HEK293 (cell line): ENCODE measurements at regions not wholly inside any gene's neighbourhood (a gene's known extent, or its start where the extent isn't known, plus 50 kb on each side); places are given as distances from the start of the nearest gene placed in this dataset.

Experiments used
- CTCF ChIA-PET: fragments of 350-600 bp; formaldehyde crosslinking; extraction: SDS; loops from one replicate; lab custom pipeline; 2021; ENCODE audit warnings: antibody characterized with exemption; lab: Yijun Ruan, JAX
- POLR2A ChIA-PET: fragments of 300-600 bp; formaldehyde crosslinking; extraction: SDS; loops from one replicate; lab custom pipeline; 2020; ENCODE audit warnings: antibody characterized with exemption, inconsistent platforms; lab: Yijun Ruan, JAX
- H3K27ac ChIP-seq: fragments of 200-500 bp; sonication (Bioruptor generic); 2 replicates; pipeline ENCODE4 v1.5.1; 2014; ENCODE audit warnings: low read depth, low read length, control low read depth, inconsistent platforms; ENCODE audit errors: extremely low read depth
- H3K36me3 ChIP-seq, 2 experiments: fragments of 200-500 bp in 1 of 2; sonication (Bioruptor generic) in 1 of 2; 1 replicate in 1 of 2; 2 replicates in 1 of 2; pipeline ENCODE4 v1.5.1; 2014 to 2017; ENCODE audit warnings: inconsistent platforms in 2 of 2, low read length in 2 of 2; ENCODE audit not compliant: control insufficient read depth in 2 of 2, insufficient read depth in 1 of 2
- H3K4me1 ChIP-seq: fragments of 200-500 bp; sonication (Bioruptor generic); 2 replicates; pipeline ENCODE4 v1.5.1; 2014; ENCODE audit warnings: mild to moderate bottlenecking, low read length, inconsistent platforms; ENCODE audit not compliant: control insufficient read depth, insufficient read depth
- H3K4me3 ChIP-seq: 2 replicates; pipeline ENCODE4 v1.5.1; 2011; ENCODE audit warnings: low read depth, mild to moderate bottlenecking, control low read depth, low read length, moderate library complexity
- H3K9me3 ChIP-seq: fragments of 200-500 bp; sonication (Bioruptor generic); 2 replicates; pipeline ENCODE4 v1.5.1; 2014; ENCODE audit warnings: low read depth, low read length, inconsistent platforms; ENCODE audit not compliant: control insufficient read depth, insufficient read depth
- GLI2 ChIP-seq: fragments of 450-650 bp; formaldehyde crosslinking; IDR thresholded peaks from 2 replicates; pipeline ENCODE4; 2017; ENCODE audit warnings: missing biosample characterization, missing genetic modification characterization, low read depth, borderline replicate concordance
- KLF9 ChIP-seq: fragments of 450-650 bp; formaldehyde crosslinking; IDR thresholded peaks from 2 replicates; pipeline ENCODE4 v1.5.1; 2016; ENCODE audit warnings: missing biosample characterization, missing genetic modification characterization, low read depth
- MZF1 ChIP-seq: fragments of 450-650 bp; formaldehyde crosslinking; IDR thresholded peaks from 2 replicates; pipeline ENCODE4 v1.5.1; 2017; ENCODE audit warnings: missing biosample characterization, missing genetic modification characterization, borderline replicate concordance
- ZBTB1 ChIP-seq: fragments of 450-650 bp; formaldehyde crosslinking; IDR thresholded peaks from 2 replicates; pipeline ENCODE4 v1.5.1; 2016; ENCODE audit warnings: missing biosample characterization, missing genetic modification characterization
- ZFP69B ChIP-seq: fragments of 450-650 bp; formaldehyde crosslinking; IDR thresholded peaks from 2 replicates; pipeline ENCODE4 v1.5.1; 2016; ENCODE audit warnings: missing biosample characterization, missing genetic modification characterization
- ZNF19 ChIP-seq: fragments of 450-650 bp; formaldehyde crosslinking; IDR thresholded peaks from 2 replicates; pipeline ENCODE4; 2016; ENCODE audit warnings: missing biosample characterization, missing genetic modification characterization, low read depth
- ZNF211 ChIP-seq: fragments of 450-650 bp; formaldehyde crosslinking; IDR thresholded peaks from 2 replicates; pipeline ENCODE4 v1.5.1; 2016; ENCODE audit warnings: low read depth, missing biosample characterization, missing genetic modification characterization
- ZNF292 ChIP-seq: fragments of 450-650 bp; formaldehyde crosslinking; IDR thresholded peaks from 2 replicates; pipeline ENCODE4 v1.5.1; 2016; ENCODE audit warnings: low read depth, missing biosample characterization, missing genetic modification characterization, borderline replicate concordance
- ZNF311 ChIP-seq: fragments of 450-650 bp; formaldehyde crosslinking; IDR thresholded peaks from 2 replicates; pipeline ENCODE4 v1.5.1; 2017; ENCODE audit warnings: missing biosample characterization, missing genetic modification characterization, borderline replicate concordance
- ZNF366 ChIP-seq: fragments of 450-650 bp; formaldehyde crosslinking; conservative IDR thresholded peaks from 2 replicates; pipeline ENCODE4 v1.5.1; 2016; ENCODE audit warnings: missing biosample characterization, missing genetic modification characterization
- ZNF404 ChIP-seq: fragments of 450-650 bp; formaldehyde crosslinking; IDR thresholded peaks from 2 replicates; pipeline ENCODE4 v1.5.1; 2017; ENCODE audit warnings: missing biosample characterization, missing genetic modification characterization
- ZNF416 ChIP-seq: fragments of 450-650 bp; formaldehyde crosslinking; IDR thresholded peaks from 2 replicates; pipeline ENCODE4 v1.5.1; 2016; ENCODE audit warnings: missing biosample characterization, missing genetic modification characterization
- ZNF433 ChIP-seq: fragments of 450-650 bp; formaldehyde crosslinking; IDR thresholded peaks from 2 replicates; pipeline ENCODE4 v1.5.1; 2016; ENCODE audit warnings: missing biosample characterization, missing genetic modification characterization, low read depth
- ZNF560 ChIP-seq: fragments of 450-650 bp; formaldehyde crosslinking; IDR thresholded peaks from 2 replicates; pipeline ENCODE4 v1.5.1; 2017; ENCODE audit warnings: missing biosample characterization, missing genetic modification characterization, borderline replicate concordance
- ZNF585B ChIP-seq: fragments of 450-650 bp; formaldehyde crosslinking; IDR thresholded peaks from 2 replicates; pipeline ENCODE4 v1.5.1; 2016; ENCODE audit warnings: missing biosample characterization, missing genetic modification characterization
- ZNF654 ChIP-seq: fragments of 450-650 bp; formaldehyde crosslinking; IDR thresholded peaks from 2 replicates; pipeline ENCODE4 v1.5.1; 2016; ENCODE audit warnings: low read depth, missing biosample characterization, missing genetic modification characterization
- ZNF701 ChIP-seq: fragments of 450-650 bp; formaldehyde crosslinking; IDR thresholded peaks from 2 replicates; pipeline ENCODE4 v1.5.1; 2016; ENCODE audit warnings: missing biosample characterization, missing genetic modification characterization
- ZNF776 ChIP-seq: fragments of 450-650 bp; formaldehyde crosslinking; IDR thresholded peaks from 2 replicates; pipeline ENCODE4 v1.5.0; 2017; ENCODE audit warnings: missing biosample characterization, missing genetic modification characterization, borderline replicate concordance
- ZNF785 ChIP-seq: fragments of 450-650 bp; formaldehyde crosslinking; IDR thresholded peaks from 2 replicates; pipeline ENCODE4 v1.5.1; 2016; ENCODE audit warnings: missing biosample characterization, missing genetic modification characterization
- TF ChIP-seq, protein P1 (sequence below): fragments of 450-650 bp; formaldehyde crosslinking; IDR thresholded peaks from 2 replicates; pipeline ENCODE4 v1.5.1; 2016; ENCODE audit warnings: missing biosample characterization, missing genetic modification characterization
- TF ChIP-seq, protein P2 (sequence below): fragments of 450-650 bp; formaldehyde crosslinking; IDR thresholded peaks from 2 replicates; pipeline ENCODE4 v1.5.1; 2016; ENCODE audit warnings: missing biosample characterization, missing genetic modification characterization
- TF ChIP-seq, protein P3 (sequence below): fragments of 450-650 bp; formaldehyde crosslinking; IDR thresholded peaks from 2 replicates; pipeline ENCODE4 v1.5.1; 2017; ENCODE audit warnings: missing biosample characterization, missing genetic modification characterization
- TF ChIP-seq, protein P4 (sequence below): fragments of 450-650 bp; formaldehyde crosslinking; IDR thresholded peaks from 2 replicates; pipeline ENCODE4 v1.5.1; 2016; ENCODE audit warnings: missing biosample characterization, missing genetic modification characterization
- TF ChIP-seq, protein P5 (sequence below): fragments of 450-650 bp; formaldehyde crosslinking; conservative IDR thresholded peaks from 2 replicates; pipeline ENCODE4 v1.5.1; 2016; ENCODE audit warnings: low read depth, missing biosample characterization, missing genetic modification characterization

DNA sequence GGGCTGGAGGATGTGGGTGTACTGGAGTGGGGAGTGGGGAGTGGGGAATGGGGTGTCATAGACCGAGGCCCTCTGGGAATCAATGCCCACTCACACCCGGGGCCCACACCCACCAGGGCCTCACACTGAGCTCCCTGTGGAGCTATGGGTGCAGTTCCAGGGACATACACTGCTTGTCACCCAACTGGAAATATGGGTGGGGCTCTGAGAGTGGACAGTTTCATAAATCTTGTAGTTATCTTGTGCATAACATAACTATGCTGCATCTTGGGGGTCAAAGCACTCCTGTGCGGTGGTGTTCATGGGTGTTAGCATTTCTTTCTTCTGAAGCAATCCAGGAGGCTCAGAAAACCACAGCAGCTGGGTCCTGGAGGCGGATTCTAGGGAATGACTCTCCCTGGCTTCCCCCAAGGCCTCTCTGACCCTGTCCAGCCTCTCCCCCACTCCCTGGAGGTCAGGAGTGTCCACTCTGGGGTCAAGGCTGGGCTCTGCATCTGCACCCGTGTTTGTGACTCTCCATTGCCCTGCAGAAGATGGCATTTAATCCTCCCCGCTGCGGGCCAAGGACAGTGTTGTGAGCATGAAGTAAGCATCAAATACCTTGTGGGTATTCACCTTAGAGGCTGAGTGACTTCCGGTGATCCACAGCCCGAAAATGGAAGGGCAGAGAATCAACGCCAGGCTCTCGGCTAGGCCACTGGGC is 172.5 kb downstream of the CTTN start (continued):
- no peak for TF ChIP-seq ZNF416 (tag by site-specific recombination)
- TF ChIP-seq ZNF19 (tag by site-specific recombination), result no peak
- no peak for TF ChIP-seq ZBTB1 (tag by site-specific recombination)
- no peak for TF ChIP-seq ZNF785 (tag by site-specific recombination)
- TF ChIP-seq, protein P1, sequence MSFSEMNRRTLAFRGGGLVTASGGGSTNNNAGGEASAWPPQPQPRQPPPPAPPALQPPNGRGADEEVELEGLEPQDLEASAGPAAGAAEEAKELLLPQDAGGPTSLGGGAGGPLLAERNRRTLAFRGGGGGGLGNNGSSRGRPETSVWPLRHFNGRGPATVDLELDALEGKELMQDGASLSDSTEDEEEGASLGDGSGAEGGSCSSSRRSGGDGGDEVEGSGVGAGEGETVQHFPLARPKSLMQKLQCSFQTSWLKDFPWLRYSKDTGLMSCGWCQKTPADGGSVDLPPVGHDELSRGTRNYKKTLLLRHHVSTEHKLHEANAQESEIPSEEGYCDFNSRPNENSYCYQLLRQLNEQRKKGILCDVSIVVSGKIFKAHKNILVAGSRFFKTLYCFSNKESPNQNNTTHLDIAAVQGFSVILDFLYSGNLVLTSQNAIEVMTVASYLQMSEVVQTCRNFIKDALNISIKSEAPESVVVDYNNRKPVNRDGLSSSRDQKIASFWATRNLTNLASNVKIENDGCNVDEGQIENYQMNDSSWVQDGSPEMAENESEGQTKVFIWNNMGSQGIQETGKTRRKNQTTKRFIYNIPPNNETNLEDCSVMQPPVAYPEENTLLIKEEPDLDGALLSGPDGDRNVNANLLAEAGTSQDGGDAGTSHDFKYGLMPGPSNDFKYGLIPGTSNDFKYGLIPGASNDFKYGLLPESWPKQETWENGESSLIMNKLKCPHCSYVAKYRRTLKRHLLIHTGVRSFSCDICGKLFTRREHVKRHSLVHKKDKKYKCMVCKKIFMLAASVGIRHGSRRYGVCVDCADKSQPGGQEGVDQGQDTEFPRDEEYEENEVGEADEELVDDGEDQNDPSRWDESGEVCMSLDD, result no peak
- no peak for TF ChIP-seq ZNF585B (tag by site-specific recombination)
- TF ChIP-seq ZNF404 (tag by site-specific recombination), result no peak
- TF ChIP-seq, protein P2, sequence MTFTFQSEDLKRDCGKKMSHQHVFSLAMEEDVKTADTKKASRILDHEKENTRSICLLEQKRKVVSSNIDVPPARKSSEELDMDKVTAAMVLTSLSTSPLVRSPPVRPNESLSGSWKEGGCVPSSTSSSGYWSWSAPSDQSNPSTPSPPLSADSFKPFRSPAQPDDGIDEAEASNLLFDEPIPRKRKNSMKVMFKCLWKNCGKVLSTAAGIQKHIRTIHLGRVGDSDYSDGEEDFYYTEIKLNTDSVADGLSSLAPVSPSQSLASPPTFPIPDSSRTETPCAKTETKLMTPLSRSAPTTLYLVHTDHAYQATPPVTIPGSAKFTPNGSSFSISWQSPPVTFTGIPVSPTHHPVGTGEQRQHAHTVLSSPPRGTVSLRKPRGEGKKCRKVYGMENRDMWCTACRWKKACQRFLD (tag by site-specific recombination), result no peak
- TF ChIP-seq ZFP69B (tag by site-specific recombination), result no peak
- TF ChIP-seq ZNF433, result no peak

DNA sequence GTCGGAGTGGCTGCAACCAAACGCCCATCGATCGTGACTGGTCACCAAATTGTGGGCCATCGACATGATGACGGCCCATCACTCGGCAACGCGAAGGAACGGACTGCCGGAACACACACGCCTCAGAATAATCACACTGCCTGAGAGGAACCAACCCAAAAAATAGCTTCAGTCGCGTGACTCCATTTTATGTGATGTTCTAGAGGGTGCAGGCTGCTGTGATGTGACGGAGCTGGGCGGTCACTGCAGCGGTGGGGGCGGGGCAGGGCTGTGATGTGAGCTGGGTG is 174.6 kb downstream of the CTTN start:
- no peak overlapping the region for H3K27ac ChIP-seq
- ChIA-PET CTCF (no interaction called here), POLR2A (no interaction called here)
- no peaks in the 10 kb centered on the region for H3K36me3 ChIP-seq
- TF ChIP-seq, protein P3, sequence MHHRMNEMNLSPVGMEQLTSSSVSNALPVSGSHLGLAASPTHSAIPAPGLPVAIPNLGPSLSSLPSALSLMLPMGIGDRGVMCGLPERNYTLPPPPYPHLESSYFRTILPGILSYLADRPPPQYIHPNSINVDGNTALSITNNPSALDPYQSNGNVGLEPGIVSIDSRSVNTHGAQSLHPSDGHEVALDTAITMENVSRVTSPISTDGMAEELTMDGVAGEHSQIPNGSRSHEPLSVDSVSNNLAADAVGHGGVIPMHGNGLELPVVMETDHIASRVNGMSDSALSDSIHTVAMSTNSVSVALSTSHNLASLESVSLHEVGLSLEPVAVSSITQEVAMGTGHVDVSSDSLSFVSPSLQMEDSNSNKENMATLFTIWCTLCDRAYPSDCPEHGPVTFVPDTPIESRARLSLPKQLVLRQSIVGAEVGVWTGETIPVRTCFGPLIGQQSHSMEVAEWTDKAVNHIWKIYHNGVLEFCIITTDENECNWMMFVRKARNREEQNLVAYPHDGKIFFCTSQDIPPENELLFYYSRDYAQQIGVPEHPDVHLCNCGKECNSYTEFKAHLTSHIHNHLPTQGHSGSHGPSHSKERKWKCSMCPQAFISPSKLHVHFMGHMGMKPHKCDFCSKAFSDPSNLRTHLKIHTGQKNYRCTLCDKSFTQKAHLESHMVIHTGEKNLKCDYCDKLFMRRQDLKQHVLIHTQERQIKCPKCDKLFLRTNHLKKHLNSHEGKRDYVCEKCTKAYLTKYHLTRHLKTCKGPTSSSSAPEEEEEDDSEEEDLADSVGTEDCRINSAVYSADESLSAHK (tag by site-specific recombination), result no peak
- TF ChIP-seq MZF1 (tag by site-specific recombination), result no peak
- no peak for TF ChIP-seq ZNF366 (tag by site-specific recombination)
- no peak for TF ChIP-seq KLF9
- no peak for TF ChIP-seq ZNF292
- TF ChIP-seq GLI2, result no peak
- TF ChIP-seq, protein P4, sequence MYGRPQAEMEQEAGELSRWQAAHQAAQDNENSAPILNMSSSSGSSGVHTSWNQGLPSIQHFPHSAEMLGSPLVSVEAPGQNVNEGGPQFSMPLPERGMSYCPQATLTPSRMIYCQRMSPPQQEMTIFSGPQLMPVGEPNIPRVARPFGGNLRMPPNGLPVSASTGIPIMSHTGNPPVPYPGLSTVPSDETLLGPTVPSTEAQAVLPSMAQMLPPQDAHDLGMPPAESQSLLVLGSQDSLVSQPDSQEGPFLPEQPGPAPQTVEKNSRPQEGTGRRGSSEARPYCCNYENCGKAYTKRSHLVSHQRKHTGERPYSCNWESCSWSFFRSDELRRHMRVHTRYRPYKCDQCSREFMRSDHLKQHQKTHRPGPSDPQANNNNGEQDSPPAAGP, result no peak
- TF ChIP-seq ZNF654 (tag by site-specific recombination), result no peak
- no peak for TF ChIP-seq ZNF560 (tag by site-specific recombination)
- TF ChIP-seq, protein P5, sequence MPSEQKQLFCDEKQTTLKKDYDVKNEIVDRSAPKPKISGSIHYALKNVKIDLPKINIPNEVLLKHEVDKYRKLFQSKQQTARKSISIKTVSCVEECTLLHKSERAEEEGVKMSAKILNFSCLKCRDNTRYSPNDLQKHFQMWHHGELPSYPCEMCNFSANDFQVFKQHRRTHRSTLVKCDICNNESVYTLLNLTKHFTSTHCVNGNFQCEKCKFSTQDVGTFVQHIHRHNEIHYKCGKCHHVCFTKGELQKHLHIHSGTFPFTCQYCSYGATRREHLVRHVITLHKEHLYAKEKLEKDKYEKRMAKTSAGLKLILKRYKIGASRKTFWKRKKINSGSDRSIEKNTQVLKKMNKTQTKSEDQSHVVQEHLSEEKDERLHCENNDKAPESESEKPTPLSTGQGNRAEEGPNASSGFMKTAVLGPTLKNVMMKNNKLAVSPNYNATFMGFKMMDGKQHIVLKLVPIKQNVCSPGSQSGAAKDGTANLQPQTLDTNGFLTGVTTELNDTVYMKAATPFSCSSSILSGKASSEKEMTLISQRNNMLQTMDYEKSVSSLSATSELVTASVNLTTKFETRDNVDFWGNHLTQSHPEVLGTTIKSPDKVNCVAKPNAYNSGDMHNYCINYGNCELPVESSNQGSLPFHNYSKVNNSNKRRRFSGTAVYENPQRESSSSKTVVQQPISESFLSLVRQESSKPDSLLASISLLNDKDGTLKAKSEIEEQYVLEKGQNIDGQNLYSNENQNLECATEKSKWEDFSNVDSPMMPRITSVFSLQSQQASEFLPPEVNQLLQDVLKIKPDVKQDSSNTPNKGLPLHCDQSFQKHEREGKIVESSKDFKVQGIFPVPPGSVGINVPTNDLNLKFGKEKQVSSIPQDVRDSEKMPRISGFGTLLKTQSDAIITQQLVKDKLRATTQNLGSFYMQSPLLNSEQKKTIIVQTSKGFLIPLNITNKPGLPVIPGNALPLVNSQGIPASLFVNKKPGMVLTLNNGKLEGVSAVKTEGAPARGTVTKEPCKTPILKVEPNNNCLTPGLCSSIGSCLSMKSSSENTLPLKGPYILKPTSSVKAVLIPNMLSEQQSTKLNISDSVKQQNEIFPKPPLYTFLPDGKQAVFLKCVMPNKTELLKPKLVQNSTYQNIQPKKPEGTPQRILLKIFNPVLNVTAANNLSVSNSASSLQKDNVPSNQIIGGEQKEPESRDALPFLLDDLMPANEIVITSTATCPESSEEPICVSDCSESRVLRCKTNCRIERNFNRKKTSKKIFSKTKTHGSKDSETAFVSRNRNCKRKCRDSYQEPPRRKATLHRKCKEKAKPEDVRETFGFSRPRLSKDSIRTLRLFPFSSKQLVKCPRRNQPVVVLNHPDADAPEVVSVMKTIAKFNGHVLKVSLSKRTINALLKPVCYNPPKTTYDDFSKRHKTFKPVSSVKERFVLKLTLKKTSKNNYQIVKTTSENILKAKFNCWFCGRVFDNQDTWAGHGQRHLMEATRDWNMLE, result no peak
- TF ChIP-seq ZNF311 (tag by site-specific recombination), result no peak
- TF ChIP-seq ZNF701 (tag by site-specific recombination), result no peak
- no peak for TF ChIP-seq ZNF211
- TF ChIP-seq ZNF776 (tag by site-specific recombination), result no peak
- H3K4me3 ChIP-seq, result no peak overlapping the region
- no peaks in the 10 kb centered on the region for H3K4me1 ChIP-seq
- H3K9me3 ChIP-seq, result no peaks in the 10 kb centered on the region
